SK-N-SH (cell line): ENCODE measurements at regions not wholly inside any gene's neighbourhood (a gene's known extent, or its start where the extent isn't known, plus 50 kb on each side); places are given as distances from the start of the nearest gene placed in this dataset.

ENCODE experiments used
- CTCF ChIA-PET: fragments of 300-600, 350-600 bp; formaldehyde crosslinking; extraction: SDS; loops from one replicate; lab custom pipeline; 2021; lab: Yijun Ruan, JAX
- POLR2A ChIA-PET: fragments of 350-600 bp; sonication (Branson Sonifier 250); formaldehyde crosslinking; extraction: SDS; loops from one replicate; lab custom pipeline; 2020; ENCODE audit warnings: antibody characterized with exemption, inconsistent platforms; lab: Yijun Ruan, JAX
- DNase-seq: peaks from one replicate; pipeline ENCODE4 v3.0.0; 2012
- H2AFZ ChIP-seq: fragments of 200-600 bp; sonication (generic); 2 replicates; pipeline ENCODE4 v1.8.1; 2016; ENCODE audit warnings: antibody characterized with exemption, mild to moderate bottlenecking, low read depth
- H3F3A ChIP-seq: fragments of 200-600 bp; sonication (generic); replicated peaks from 2 replicates; pipeline ENCODE3; 2016; ENCODE audit warnings: antibody characterized with exemption, mild to moderate bottlenecking; ENCODE audit not compliant: insufficient read depth
- H3K27ac ChIP-seq, 2 experiments: fragments of 200-500 bp in 1 of 2; fragments of 200-600 bp in 1 of 2; sonication (Bioruptor generic) in 1 of 2; sonication (generic), shearing (Covaris generic) in 1 of 2; 2 replicates each; pipeline versions ENCODE4 v1.5.1 to v1.6.1; 2014 to 2016; ENCODE audit warnings: low read depth in 2 of 2, inconsistent platforms in 1 of 2, low read length in 1 of 2, mild to moderate bottlenecking in 1 of 2, mixed read lengths in 1 of 2
- H3K27me3 ChIP-seq: fragments of 200-600 bp; sonication (generic), shearing (Covaris generic); 2 replicates; pipeline ENCODE4 v1.6.1; 2016; ENCODE audit warnings: mixed run types; ENCODE audit not compliant: insufficient read depth
- H3K36me3 ChIP-seq, 2 experiments: fragments of 200-500 bp in 1 of 2; fragments of 200-600 bp in 1 of 2; sonication (Bioruptor generic) in 1 of 2; sonication (generic) in 1 of 2; replicated peaks in 1 of 2; 2 replicates each; pipeline versions ENCODE3 to v1.5.1; 2014 to 2016; ENCODE audit warnings: low read length in 1 of 2, mild to moderate bottlenecking in 1 of 2; ENCODE audit not compliant: insufficient read depth in 2 of 2, control insufficient read depth in 1 of 2
- H3K4me1 ChIP-seq, 2 experiments: fragments of 200-500 bp in 1 of 2; fragments of 200-600 bp in 1 of 2; sonication (Bioruptor generic) in 1 of 2; sonication (generic), shearing (Covaris generic) in 1 of 2; 2 replicates each; pipeline versions ENCODE4 v1.5.1 to v1.6.1; 2014 to 2016; ENCODE audit warnings: low read depth in 1 of 2, low read length in 1 of 2, mixed run types in 1 of 2; ENCODE audit not compliant: insufficient read depth in 2 of 2, control insufficient read depth in 1 of 2
- H3K4me2 ChIP-seq: fragments of 200-600 bp; sonication (generic), shearing (Covaris generic); 2 replicates; pipeline ENCODE4 v1.6.1; 2017; ENCODE audit warnings: mixed run types
- H3K4me3 ChIP-seq, 2 experiments: fragments of 200-500 bp in 1 of 2; fragments of 200-600 bp in 1 of 2; sonication (Bioruptor generic) in 1 of 2; sonication (generic), shearing (Covaris generic) in 1 of 2; 2 replicates each; pipeline versions ENCODE4 v1.5.1 to v1.8.1; 2014 to 2016; ENCODE audit warnings: low read depth in 2 of 2, inconsistent platforms in 1 of 2, low read length in 1 of 2, mild to moderate bottlenecking in 1 of 2, mixed read lengths in 1 of 2, moderate library complexity in 1 of 2
- H3K79me2 ChIP-seq: fragments of 200-600 bp; sonication (generic); 2 replicates; pipeline ENCODE4 v1.8.1; 2017; ENCODE audit warnings: mild to moderate bottlenecking; ENCODE audit not compliant: insufficient read depth
- H3K9ac ChIP-seq: fragments of 200-600 bp; sonication (generic); 2 replicates; pipeline ENCODE4 v1.6.1; 2017; ENCODE audit warnings: mixed run types
- H3K9me2 ChIP-seq: fragments of 200-600 bp; sonication (generic); 2 replicates; pipeline ENCODE4 v1.6.1; 2017; ENCODE audit warnings: mixed run types
- H3K9me3 ChIP-seq: fragments of 200-600 bp; sonication (generic); 2 replicates; pipeline ENCODE4 v1.6.1; 2017; ENCODE audit warnings: mixed run types, mild to moderate bottlenecking, moderate library complexity
- H4K20me1 ChIP-seq: fragments of 200-600 bp; sonication (generic); 2 replicates; pipeline ENCODE4 v1.6.1; 2017; ENCODE audit warnings: mild to moderate bottlenecking, mixed run types; ENCODE audit not compliant: insufficient read depth
- EP300 ChIP-seq, 2 experiments: IDR thresholded peaks; 2 replicates each; pipeline versions ENCODE4 v1.4.0 to v1.6.1; 2012; ENCODE audit warnings: borderline replicate concordance in 1 of 2, low read depth in 1 of 2, low read length in 1 of 2
- FOSL2 ChIP-seq: IDR thresholded peaks from 2 replicates; pipeline ENCODE4 v1.4.0; 2012; ENCODE audit warnings: low read depth, mild to moderate bottlenecking, moderate library complexity, borderline replicate concordance
- FOXJ3 ChIP-seq: sonication (generic); formaldehyde crosslinking; IDR thresholded peaks from 2 replicates; pipeline ENCODE4 v1.5.1; 2020; ENCODE audit warnings: mild to moderate bottlenecking, missing genetic modification reagents
- FOXM1 ChIP-seq: IDR thresholded peaks from 2 replicates; pipeline ENCODE4 v1.4.0; 2012; ENCODE audit warnings: low read depth, mild to moderate bottlenecking
- GATA2 ChIP-seq: sonication (generic); formaldehyde crosslinking; IDR thresholded peaks from 2 replicates; pipeline ENCODE4 v1.5.0; 2020; ENCODE audit warnings: mild to moderate bottlenecking, missing genetic modification reagents
- NRF1 ChIP-seq: IDR thresholded peaks from 2 replicates; pipeline ENCODE4 v1.6.1; 2012; ENCODE audit warnings: low read depth, mild to moderate bottlenecking, low read length
- RCOR1 ChIP-seq: fragments of 150-350 bp; IDR thresholded peaks from 2 replicates; pipeline ENCODE4 v1.6.1; 2017; ENCODE audit warnings: antibody characterized with exemption, low read length
- RXRA ChIP-seq: IDR thresholded peaks from 2 replicates; pipeline ENCODE4 v1.4.0; 2012; ENCODE audit warnings: low read depth, mild to moderate bottlenecking, borderline replicate concordance
- SIN3A ChIP-seq: IDR thresholded peaks from 2 replicates; pipeline ENCODE4 v1.6.1; 2012; ENCODE audit warnings: low read depth, mild to moderate bottlenecking, low read length, moderate library complexity, borderline replicate concordance
- SMC3 ChIP-seq: IDR thresholded peaks from 2 replicates; pipeline ENCODE4 v1.6.1; 2012; ENCODE audit warnings: low read depth, low read length, improper control_type of control experiment
- TCF12 ChIP-seq: IDR thresholded peaks from 2 replicates; pipeline ENCODE4 v1.4.0; 2012
- WGBS: methylation state at CpG from one replicate; pipeline ENCODE4 v1.1.6; 2017; ENCODE audit warnings: low lambda C conversion rate; 5-methylcytosine and 5-hydroxymethylcytosine counted together
- TF ChIP-seq, protein P1 (sequence below): fragments of 150-350 bp; IDR thresholded peaks from 2 replicates; pipeline ENCODE4 v1.6.1; 2017; ENCODE audit warnings: antibody characterized with exemption, low read length, low read depth, borderline replicate concordance

DNA sequence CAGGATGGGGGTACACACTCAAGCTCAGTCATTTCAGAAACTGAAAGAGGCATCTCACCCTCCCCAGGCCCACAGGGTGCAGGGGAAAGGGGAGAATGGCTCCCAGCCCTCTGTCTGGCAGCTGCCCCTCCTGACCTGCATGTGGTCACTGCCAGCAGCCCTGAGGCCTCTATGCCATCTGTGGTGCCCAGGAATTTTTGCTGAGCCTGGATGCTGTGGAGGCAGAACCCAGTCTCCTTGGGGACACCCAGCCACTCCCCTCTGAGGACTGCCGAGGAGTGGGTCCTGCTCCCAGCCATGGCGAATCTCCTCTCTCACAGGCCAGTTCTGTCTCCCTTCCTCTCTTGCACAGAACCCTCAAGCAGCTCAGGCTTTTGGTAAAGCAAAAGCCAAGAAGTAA is 104.0 kb upstream of the ALDH1B1 start:
- DNase-seq = peak; percentile 54

DNA sequence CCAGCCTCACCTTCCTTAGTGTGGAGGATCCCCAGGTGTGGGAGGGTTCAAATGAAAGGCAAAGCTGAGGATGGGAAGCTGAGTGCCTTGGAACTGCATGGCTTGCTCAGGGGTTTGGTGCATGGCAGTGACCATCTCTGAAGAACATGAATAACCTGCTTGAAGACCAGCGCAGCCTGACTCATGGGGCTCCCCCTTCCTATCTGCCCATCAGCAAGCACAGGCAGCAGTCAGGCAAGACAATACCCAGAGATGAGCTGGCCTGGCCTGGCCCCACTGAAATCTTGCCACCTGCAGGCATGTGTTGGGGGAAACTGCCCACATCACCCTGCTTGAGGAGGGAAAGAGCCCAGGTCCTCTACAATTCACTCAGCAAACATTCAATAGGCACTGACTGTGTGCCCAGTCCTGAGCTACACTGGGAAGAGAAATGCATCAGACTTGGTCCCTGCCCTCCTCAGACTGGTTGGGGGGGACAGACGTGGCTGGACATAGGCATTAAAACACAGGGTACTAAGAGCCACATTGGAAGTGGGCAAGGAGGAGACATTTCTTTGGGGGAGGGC is 105.0 kb upstream of the ALDH1B1 start:
- CTCF ChIA-PET = interaction anchor here (1.3 kb wide), 1 partner anchor 23 kb away, joined by 3 read pairs; no protein-coding TSS in a partner anchor
- no peaks in the 10 kb centered on the region for H3K9me2 ChIP-seq
- H3K4me1 ChIP-seq = peaks cover 0 to 47% of the 10 kb centered on the region in 2 experiments; a peak in 2 of 4 replicates
- H3K27ac ChIP-seq = no peak overlapping the region
- no peak overlapping the region for H2AFZ ChIP-seq
- no peak overlapping the region for H3K4me2 ChIP-seq
- no peak overlapping the region for H3K9ac ChIP-seq
- DNase-seq = no peak
- no peaks in the 10 kb centered on the region for H4K20me1 ChIP-seq
- H3F3A ChIP-seq = no peaks in the 10 kb centered on the region
- no peaks in the 10 kb centered on the region for H3K9me3 ChIP-seq
- no peaks in the 10 kb centered on the region for H3K79me2 ChIP-seq
- POLR2A ChIA-PET = no interaction called here
- 49% methylated on average over 2 of the region's 2 CpGs for WGBS
- H3K36me3 ChIP-seq = no peaks in the 10 kb centered on the region
- no peak for TF ChIP-seq FOSL2
- TF ChIP-seq GATA2 (CRISPR knock-in tag) = peak; percentile 54
- H3K4me3 ChIP-seq = no peak overlapping the region
- H3K27me3 ChIP-seq = no peaks in the 10 kb centered on the region

More for the DNA sequence above, 104.0 kb upstream of the ALDH1B1 start:
- H3K9ac ChIP-seq = no peak overlapping the region
- H3F3A ChIP-seq = no peaks in the 10 kb centered on the region
- ChIA-PET POLR2A (no interaction called here), CTCF (interaction anchor here (1.0 to 1.6 kb wide), 3 partner anchors 10 to 375 kb away, joined by 3 to 5 read pairs (median 4); no protein-coding TSS in a partner anchor)
- H3K4me1 ChIP-seq = peaks cover 0 to 53% of the 10 kb centered on the region in 2 experiments; a peak in 2 of 4 replicates
- 39% methylated on average over 2 of the region's 2 CpGs for WGBS
- H3K4me2 ChIP-seq = no peak overlapping the region
- no peaks in the 10 kb centered on the region for H3K9me2 ChIP-seq
- 0 out of 2 replicates have a peak, but pooled peaks have one; percentile 16 for TF ChIP-seq RCOR1
- TF ChIP-seq, protein P1, sequence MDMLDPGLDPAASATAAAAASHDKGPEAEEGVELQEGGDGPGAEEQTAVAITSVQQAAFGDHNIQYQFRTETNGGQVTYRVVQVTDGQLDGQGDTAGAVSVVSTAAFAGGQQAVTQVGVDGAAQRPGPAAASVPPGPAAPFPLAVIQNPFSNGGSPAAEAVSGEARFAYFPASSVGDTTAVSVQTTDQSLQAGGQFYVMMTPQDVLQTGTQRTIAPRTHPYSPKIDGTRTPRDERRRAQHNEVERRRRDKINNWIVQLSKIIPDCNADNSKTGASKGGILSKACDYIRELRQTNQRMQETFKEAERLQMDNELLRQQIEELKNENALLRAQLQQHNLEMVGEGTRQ = no peak
- TF ChIP-seq FOXJ3 (CRISPR knock-in tag) = no peak
- no peak for TF ChIP-seq FOXM1
- no peak for TF ChIP-seq TCF12
- no peak for TF ChIP-seq NRF1
- no peak for TF ChIP-seq RXRA
- peak in 1 of 2 experiments; percentile 38; a peak in 1 of 4 replicates for TF ChIP-seq EP300 (IDR thresholded peaks at IDR 0.05; ENCODE audit: borderline replicate concordance in 1 of 2, low read depth in 1 of 2, low read length in 1 of 2)
- TF ChIP-seq SIN3A = no peak
- no peak for TF ChIP-seq SMC3
- H3K27me3 ChIP-seq = no peaks in the 10 kb centered on the region
- H3K27ac ChIP-seq = no peak overlapping the region
- no peaks in the 10 kb centered on the region for H3K9me3 ChIP-seq
- H4K20me1 ChIP-seq = no peaks in the 10 kb centered on the region
- H3K36me3 ChIP-seq = no peaks in the 10 kb centered on the region
- no peak overlapping the region for H2AFZ ChIP-seq
- H3K79me2 ChIP-seq = no peaks in the 10 kb centered on the region
- no peak overlapping the region for H3K4me3 ChIP-seq
